ENCODE measurements at regions not wholly inside any gene's neighbourhood (a gene's known extent, or its start where the extent isn't known, plus 50 kb on each side); places are given as distances from the start of the nearest gene placed in this dataset.

- TF ChIP-seq ERG (CRISPR knock-in tag; IDR thresholded peaks at IDR 0.05) (no peak), ZSCAN18 (CRISPR knock-in tag; IDR thresholded peaks at IDR 0.05) (no peak), JAZF1 (CRISPR knock-in tag; IDR thresholded peaks at IDR 0.05) (no peak), AR (CRISPR knock-in tag; IDR thresholded peaks at IDR 0.05) (no peak)
These were observed 125.8 kb upstream of the EDNRA start (continued) for GRCh38 chr4:147355032-147355656.

GRCh38 chr4:147355847-147356246, 125.0 kb upstream of the EDNRA start:
- ChIA-PET POLR2A (no interaction called here), CTCF (no interaction called here)
- Mint-ChIP-seq H3K9me3 (peaks cover 7% of the 10 kb centered on the region), H3K27ac (no peak overlapping the region), H3K4me1 (no peaks in the 10 kb centered on the region), H3K27me3 (ENCODE audit: low read depth) (no peaks in the 10 kb centered on the region), H3K4me3 (no peak overlapping the region), H3K36me3 (no peaks in the 10 kb centered on the region)
- DNase-seq (ENCODE audit: low spot score) (no peak), ATAC-seq (no peak)
- TF ChIP-seq ZNF671 (CRISPR knock-in tag; IDR thresholded peaks at IDR 0.05), result no peak
- no peak for TF ChIP-seq ZNF121 (CRISPR knock-in tag; IDR thresholded peaks at IDR 0.05)
- no peak for TF ChIP-seq ZBTB43 (CRISPR knock-in tag; IDR thresholded peaks at IDR 0.05)
- TF ChIP-seq SMAD3 (CRISPR knock-in tag; IDR thresholded peaks at IDR 0.05; ENCODE audit: borderline replicate concordance), result no peak
- TF ChIP-seq AR (CRISPR knock-in tag; IDR thresholded peaks at IDR 0.05), result no peak
- no peak for TF ChIP-seq FOXK1 (CRISPR knock-in tag; IDR thresholded peaks at IDR 0.05)
- TF ChIP-seq JUN (CRISPR knock-in tag; IDR thresholded peaks at IDR 0.05), result no peak
- no peak for TF ChIP-seq EMX1 (CRISPR knock-in tag; IDR thresholded peaks at IDR 0.05)
- no peak for TF ChIP-seq ZNF219 (CRISPR knock-in tag; IDR thresholded peaks at IDR 0.05; ENCODE audit: borderline replicate concordance)
- no peak for TF ChIP-seq ZSCAN18 (CRISPR knock-in tag; IDR thresholded peaks at IDR 0.05)
- TF ChIP-seq ZBTB21 (CRISPR knock-in tag; IDR thresholded peaks at IDR 0.05; ENCODE audit: borderline replicate concordance), result no peak
- TF ChIP-seq FOXJ3 (CRISPR knock-in tag; IDR thresholded peaks at IDR 0.05; ENCODE audit: borderline replicate concordance), result no peak
- no peak for TF ChIP-seq GABPB1 (CRISPR knock-in tag; IDR thresholded peaks at IDR 0.05)
- no peak for TF ChIP-seq ZMAT4 (CRISPR knock-in tag; IDR thresholded peaks at IDR 0.05)
- no peak for TF ChIP-seq HMGA2 (CRISPR knock-in tag; IDR thresholded peaks at IDR 0.05)
- TF ChIP-seq ZNF396 (CRISPR knock-in tag; IDR thresholded peaks at IDR 0.05; ENCODE audit: borderline replicate concordance), result no peak
- no peak for TF ChIP-seq PRRX2 (CRISPR knock-in tag; IDR thresholded peaks at IDR 0.05)
- TF ChIP-seq PREB (CRISPR knock-in tag; IDR thresholded peaks at IDR 0.05; ENCODE audit: borderline replicate concordance), result no peak

Data from WTC11 (cell line).